LoVo (cell line): ENCODE measurements at regions not wholly inside any gene's neighbourhood (a gene's known extent, or its start where the extent isn't known, plus 50 kb on each side); places are given as distances from the start of the nearest gene placed in this dataset.

Source experiments
- DNase-seq: peaks from one replicate; pipeline ENCODE4 v3.0.0-alpha.2; 2016; ENCODE audit warnings: low spot score

DNA sequence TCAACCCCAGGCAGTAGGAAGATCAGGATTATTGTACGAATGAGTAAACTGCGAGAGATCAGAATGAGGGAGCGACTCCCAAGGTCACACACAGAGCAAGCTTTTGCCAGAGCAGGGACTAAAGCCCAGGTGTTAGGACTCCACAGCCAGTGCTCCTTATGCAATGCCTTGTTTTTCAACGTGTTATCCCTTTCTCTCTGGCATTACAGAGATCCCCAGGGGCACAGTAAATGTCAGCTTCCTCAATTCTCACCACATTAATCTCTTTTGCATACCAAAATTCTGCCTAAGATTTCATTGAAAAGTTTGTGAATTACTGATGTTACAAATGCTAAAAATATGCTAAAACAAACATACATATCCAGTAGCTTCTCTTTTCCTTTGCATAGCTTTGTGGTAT is 68.1 kb upstream of the CES5A start:
- DNase-seq = no peak

DNA sequence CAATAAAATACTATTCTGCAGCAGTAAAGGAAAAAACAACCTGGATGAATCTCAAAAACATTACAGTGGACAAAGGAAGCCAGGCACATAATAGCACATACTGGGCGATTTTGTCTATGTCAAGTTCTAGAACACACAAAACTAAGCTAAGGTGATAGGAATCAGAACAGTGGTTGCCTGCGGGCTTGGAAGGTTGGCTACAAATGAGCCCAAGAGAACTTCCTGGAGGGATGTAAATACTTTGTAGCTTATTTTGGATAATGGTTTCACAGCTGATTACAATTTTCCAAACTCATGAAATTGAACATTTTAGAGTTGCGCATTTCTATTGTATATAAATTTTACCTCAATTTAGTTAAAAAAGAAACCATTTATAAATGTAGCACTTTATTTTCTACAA is 67.6 kb upstream of the CES5A start:
- DNase-seq = no peak

DNA sequence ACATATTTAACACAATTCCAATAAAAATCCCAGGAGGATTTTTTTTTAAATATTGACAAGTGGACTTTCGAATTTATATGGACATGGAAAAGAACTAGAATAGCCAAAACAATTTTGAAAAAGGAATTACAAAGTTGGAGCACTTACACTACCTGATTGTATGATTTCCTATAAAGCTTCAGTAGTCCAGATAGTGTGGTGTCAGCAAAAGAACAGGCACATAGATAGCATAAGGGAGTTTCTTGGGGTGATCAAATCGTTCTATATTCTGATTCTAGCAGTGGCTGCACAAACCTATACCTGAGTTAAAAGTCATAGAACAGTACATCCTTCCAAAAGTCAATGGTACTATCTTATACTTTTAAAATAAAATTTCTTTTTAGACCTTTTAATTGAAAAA is 66.4 kb upstream of the CES5A start:
- DNase-seq = no peak

DNA sequence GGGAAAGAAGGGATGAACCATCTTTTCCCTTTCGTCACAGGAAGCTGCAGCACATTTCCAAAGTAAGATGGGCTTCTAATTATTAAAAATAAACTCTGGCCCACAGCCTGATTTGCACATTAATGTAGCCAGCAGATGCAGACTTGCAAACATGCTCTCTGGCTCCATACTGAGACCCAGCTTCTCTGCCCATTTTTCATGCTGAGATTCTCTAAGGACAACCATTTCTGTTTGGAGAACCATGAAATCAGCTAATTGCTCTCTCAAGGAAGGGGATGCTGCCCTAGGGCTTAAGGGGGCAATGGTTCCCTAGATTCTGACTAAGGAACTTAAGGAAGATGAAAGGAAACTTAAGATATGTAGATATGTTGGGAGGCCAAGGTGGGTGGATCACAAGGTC is 63.0 kb upstream of the CES5A start:
- DNase-seq = no peak

DNA sequence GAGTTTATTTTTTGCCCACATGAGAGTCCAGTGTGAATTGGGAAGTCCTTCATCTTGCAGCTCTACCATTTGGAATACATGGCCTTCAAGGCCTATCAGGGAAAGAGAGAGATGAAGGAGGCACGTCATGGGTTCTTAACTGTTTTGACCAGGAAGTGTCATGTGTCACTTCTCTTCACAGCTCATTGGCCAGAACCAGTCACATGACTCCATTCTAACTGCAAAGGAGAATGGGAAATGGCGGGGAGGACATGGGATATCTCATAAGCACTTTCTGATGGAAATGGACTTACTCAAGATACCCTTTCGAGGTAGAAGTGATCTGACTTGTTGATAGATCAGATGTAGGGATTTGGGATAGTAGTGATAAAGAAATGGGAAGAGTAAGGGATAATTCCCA is 57.9 kb upstream of the CES5A start:
- DNase-seq = no peak

DNA sequence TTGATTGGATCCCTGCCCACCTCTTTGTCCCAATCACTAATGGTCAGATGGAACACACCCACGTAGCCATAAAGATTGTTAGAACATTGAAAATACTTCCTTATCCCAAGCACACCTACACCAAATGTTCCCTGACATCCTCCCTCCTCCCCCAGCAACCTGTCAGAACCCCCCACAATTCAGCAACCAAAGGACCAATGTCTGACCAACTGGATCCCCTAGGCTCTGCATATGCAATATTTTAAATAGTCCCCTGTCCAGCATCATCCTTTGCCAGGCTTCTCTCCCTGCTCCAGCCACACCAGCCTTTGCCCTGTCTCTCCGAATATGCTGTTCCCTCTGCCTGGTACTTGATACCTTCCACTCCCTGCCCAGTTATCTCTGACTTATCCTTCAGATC is 54.9 kb upstream of the CES5A start:
- no peak for DNase-seq

DNA sequence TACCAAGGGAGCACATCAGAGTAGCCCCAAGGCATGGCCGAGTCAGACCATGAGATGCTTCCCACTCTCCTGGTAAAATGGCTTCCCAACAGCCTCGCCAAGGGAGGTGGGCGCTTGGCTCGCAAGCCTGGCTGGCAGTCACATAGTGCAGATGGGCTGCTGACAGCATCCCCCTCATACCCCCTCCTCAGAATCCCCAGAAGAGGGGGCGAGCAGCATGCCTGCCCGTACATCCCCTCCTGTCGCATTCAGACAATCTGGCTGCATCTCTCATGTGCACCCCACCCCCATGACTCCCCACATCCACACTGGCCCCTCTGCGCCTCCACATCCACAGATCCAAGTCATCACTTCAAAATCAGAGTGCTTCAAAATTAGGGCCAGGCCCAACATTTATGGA is 54.0 kb upstream of the CES5A start:
- no peak for DNase-seq

DNA sequence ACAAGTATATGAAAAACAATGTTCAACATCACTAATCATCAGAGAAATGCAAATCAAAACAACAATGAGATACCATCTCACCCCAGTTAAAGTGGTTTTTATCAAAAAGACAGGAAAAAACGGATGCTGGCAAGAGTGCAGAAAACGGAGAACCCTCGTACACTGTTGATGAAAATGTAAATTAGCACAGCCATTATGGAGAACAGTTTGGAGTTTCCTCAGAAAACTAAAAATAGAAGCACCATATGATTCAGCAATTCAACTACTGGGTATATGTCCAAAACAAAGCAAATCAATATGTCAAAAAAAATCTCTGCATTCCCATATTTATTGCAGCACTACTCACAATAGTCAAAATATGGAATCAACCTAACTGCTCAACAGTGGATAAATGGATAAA is 50.1 kb upstream of the CES5A start:
- no peak for DNase-seq
